ENCODE measurements at regions not wholly inside any gene's neighbourhood (a gene's known extent, or its start where the extent isn't known, plus 50 kb on each side); places are given as distances from the start of the nearest gene placed in this dataset.

DNA sequence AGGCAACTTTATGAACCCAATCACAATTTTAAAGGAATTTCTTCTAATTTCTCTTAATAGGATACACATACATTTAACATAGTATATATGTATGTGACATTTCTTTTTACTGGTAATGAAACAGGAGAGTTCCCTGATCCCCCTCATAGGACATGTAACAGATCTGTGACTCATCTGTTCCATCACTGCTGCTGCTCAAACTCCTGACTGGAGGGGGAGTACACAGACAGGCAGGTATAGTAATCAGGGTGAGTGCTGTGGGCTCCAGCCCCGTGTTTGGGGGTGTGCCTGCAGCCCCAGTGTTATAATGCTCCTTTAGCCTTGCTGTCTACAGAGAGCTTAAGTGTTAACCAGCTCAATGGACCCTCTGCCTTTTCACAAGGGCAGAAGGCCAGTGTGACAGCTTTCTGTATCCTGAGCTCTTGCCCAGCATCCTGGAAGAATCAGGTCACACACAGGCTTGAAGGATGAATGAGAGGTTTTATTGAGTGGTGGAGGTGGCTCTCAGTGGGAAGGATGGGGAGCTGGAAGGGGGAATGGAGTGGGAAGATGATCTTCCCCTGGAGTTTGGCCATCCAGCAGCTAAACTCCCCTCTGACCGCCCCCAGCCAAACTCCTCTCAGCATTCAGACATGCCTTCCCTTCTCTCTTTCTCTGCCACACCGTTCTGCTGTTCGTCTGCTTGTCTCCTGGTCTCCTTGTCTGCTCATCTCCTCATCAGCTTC lies 161.3 kb downstream of the ZNF608 start:
- Histone ChIP-seq H3K4me3 (no peak overlapping the region), H3K27me3 (replicated peaks; ENCODE audit: insufficient read depth) (no peaks in the 10 kb centered on the region), H3K36me3 (no peaks in the 10 kb centered on the region), H3K27ac (no peak overlapping the region), H3K9me3 (no peaks in the 10 kb centered on the region), H3K4me1 (ENCODE audit: control insufficient read depth in 1 of 2, low read depth in 2 of 2) (peaks cover 0 to 8% of the 10 kb centered on the region in 2 donors)
- TF ChIP-seq, protein P1, sequence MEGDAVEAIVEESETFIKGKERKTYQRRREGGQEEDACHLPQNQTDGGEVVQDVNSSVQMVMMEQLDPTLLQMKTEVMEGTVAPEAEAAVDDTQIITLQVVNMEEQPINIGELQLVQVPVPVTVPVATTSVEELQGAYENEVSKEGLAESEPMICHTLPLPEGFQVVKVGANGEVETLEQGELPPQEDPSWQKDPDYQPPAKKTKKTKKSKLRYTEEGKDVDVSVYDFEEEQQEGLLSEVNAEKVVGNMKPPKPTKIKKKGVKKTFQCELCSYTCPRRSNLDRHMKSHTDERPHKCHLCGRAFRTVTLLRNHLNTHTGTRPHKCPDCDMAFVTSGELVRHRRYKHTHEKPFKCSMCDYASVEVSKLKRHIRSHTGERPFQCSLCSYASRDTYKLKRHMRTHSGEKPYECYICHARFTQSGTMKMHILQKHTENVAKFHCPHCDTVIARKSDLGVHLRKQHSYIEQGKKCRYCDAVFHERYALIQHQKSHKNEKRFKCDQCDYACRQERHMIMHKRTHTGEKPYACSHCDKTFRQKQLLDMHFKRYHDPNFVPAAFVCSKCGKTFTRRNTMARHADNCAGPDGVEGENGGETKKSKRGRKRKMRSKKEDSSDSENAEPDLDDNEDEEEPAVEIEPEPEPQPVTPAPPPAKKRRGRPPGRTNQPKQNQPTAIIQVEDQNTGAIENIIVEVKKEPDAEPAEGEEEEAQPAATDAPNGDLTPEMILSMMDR (IDR thresholded peaks at IDR 0.05): no peak
- no peak for DNase-seq (ENCODE audit: low spot score)
- ATAC-seq (ENCODE audit: insufficient number of reproducible peaks, low FRiP score, low read depth): no peak

DNA sequence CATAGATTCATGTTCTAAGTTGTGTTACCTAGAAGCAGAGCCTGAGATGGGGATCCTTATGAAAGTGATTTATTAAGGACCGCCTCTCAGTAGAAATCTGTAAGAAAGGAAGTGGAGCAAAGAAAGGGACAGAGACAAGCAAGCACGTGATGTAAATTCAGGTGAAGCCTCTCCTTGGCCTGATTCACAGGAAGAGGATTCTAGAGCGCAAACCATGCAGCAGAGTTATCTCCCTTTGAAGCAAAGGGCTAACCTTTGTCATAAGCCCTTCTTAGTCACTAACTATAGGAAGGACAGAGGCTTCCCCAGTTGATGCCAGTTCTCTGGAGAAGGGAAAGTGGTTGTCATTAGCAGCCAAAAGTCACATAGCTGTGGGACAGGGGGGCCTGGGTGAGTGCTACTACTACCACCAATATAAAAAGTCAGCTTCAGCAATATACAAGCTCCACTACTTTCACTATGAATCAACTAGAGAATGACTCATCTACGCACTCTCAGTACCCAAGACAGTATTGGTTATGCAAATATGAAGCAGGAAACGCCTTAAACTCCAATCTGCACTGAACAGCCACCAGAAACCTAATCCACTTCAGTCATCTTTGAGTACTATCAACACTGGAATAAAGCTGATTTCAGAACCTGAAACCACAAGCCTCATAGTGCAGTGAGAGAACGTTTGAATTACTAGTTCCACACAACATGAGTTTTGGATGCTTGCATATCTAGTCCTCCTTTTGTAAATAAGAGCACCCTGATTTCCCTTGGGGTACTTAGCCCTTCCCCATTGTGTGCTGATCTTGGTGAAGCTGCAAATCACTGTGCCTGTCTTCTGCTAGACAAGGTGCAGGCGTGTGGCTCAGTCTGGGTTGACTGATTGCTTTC lies 162.7 kb downstream of the ZNF608 start:
- DNase-seq (ENCODE audit: low spot score): no peak
- peaks cover 0 to 8% of the 10 kb centered on the region in 2 donors for H3K4me1 ChIP-seq (ENCODE audit: control insufficient read depth in 1 of 2, low read depth in 2 of 2)
- no peaks in the 10 kb centered on the region for H3K27me3 ChIP-seq (replicated peaks; ENCODE audit: insufficient read depth)
- H3K36me3 ChIP-seq: no peaks in the 10 kb centered on the region
- H3K9me3 ChIP-seq: no peaks in the 10 kb centered on the region
- no peak for ATAC-seq (ENCODE audit: insufficient number of reproducible peaks, low FRiP score, low read depth)
- TF ChIP-seq, protein P1 (IDR thresholded peaks at IDR 0.05): no peak
- H3K4me3 ChIP-seq: no peak overlapping the region
- H3K27ac ChIP-seq: no peak overlapping the region

DNA sequence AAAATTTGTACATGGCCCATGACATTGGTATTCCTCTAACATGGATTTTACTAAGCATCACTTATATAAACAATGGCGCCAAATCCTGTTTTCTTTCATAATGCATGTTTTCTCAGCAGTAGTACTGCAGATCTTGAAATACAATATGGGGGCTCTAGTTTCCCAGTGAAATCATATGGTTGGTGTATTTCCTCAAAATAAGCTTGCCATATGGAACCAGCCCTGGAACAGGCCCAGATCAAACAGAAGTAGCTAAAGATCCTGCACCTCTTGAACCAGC lies 163.9 kb downstream of the ZNF608 start:
- no peaks in the 10 kb centered on the region for H3K36me3 ChIP-seq
- no peak overlapping the region for H3K27ac ChIP-seq
- H3K4me1 ChIP-seq (ENCODE audit: control insufficient read depth in 1 of 2, low read depth in 2 of 2): peaks cover 0 to 8% of the 10 kb centered on the region in 2 donors
- H3K9me3 ChIP-seq: no peaks in the 10 kb centered on the region
- DNase-seq (ENCODE audit: low spot score) (no peak), ATAC-seq (ENCODE audit: insufficient number of reproducible peaks, low FRiP score, low read depth) (no peak)
- H3K27me3 ChIP-seq (replicated peaks; ENCODE audit: insufficient read depth): no peaks in the 10 kb centered on the region
- TF ChIP-seq, protein P1 (IDR thresholded peaks at IDR 0.05): no peak
- H3K4me3 ChIP-seq: no peak overlapping the region

DNA sequence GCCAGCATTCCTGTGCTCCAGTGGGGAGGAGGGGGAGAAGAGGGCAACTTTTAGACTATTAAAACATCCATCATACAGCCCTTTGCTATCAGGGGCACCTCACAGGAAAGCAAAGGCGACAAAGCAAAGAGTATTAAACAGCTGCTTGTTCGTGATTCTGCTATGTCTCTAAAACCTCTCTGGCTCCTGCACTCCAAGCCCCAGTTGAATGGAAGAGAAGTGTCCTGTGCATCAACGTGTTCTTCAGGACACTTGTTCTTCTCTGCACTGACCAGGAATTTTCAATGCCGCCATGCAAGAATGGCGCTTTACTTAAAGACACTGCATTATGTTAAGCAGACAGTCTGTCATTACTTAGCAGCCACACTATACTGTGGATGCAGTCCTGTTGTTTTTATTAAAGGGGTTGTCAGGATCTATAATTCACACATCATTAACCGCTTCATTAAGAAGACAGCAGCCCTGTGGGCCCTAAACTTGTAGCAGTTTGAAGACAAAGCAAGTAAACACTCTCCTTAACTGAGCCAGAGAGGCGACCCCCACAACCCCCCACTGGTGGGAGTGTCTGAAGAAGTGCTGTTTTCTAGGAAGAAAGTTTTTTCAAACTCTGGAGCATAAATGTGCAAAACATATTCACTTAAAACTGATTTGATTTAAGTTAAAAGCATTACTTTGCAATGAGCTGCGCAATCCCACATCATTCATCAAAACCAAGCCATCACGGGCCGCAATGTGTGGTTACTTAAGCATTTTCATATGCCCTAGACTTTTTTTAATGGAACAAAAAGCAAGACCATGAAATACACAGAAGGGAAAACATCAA lies 164.5 kb downstream of the ZNF608 start:
- Histone ChIP-seq H3K4me3 (no peak overlapping the region), H3K27me3 (replicated peaks; ENCODE audit: insufficient read depth) (no peaks in the 10 kb centered on the region), H3K9me3 (no peaks in the 10 kb centered on the region), H3K27ac (no peak overlapping the region), H3K36me3 (no peaks in the 10 kb centered on the region), H3K4me1 (ENCODE audit: control insufficient read depth in 1 of 2, low read depth in 2 of 2) (peaks cover 0 to 8% of the 10 kb centered on the region in 2 donors)
- no peak for ATAC-seq (ENCODE audit: insufficient number of reproducible peaks, low FRiP score, low read depth)
- TF ChIP-seq, protein P1 (IDR thresholded peaks at IDR 0.05): no peak
- no peak for DNase-seq (ENCODE audit: low spot score)

All from thoracic aorta (tissue), 2 donors.